ENCODE measurements at regions not wholly inside any gene's neighbourhood (a gene's known extent, or its start where the extent isn't known, plus 50 kb on each side); places are given as distances from the start of the nearest gene placed in this dataset.
"Not testable (repeated sequence)": the region's sequence is repeated elsewhere in the genome, so short reads cannot be mapped to it uniquely, and the experiment has no call there.

- H3K79me2 ChIP-seq (ENCODE audit: low read length), result no peaks in the 10 kb centered on the region
- H3K4me3 ChIP-seq (ENCODE audit: low read length), result no peak overlapping the region
- no peak overlapping the region for H3K4me2 ChIP-seq (ENCODE audit: low read length)
- H3K27ac ChIP-seq (ENCODE audit: low read length), result no peak overlapping the region
- H3K9ac ChIP-seq (ENCODE audit: low read length), result no peak overlapping the region
- H2AFZ ChIP-seq (ENCODE audit: low read depth, low read length), result no peak overlapping the region
- no peaks in the 10 kb centered on the region for H3K36me3 ChIP-seq (replicated peaks; ENCODE audit: low read depth, low read length)
- H3K4me1 ChIP-seq (ENCODE audit: low read length), result no peaks in the 10 kb centered on the region
- H3K27me3 ChIP-seq (ENCODE audit: low read depth, low read length), result no peaks in the 10 kb centered on the region
- no peaks in the 10 kb centered on the region for H3K9me3 ChIP-seq (ENCODE audit: insufficient read depth, low read length)
- H4K20me1 ChIP-seq (ENCODE audit: insufficient read depth, low read length), result no peaks in the 10 kb centered on the region
- no peak for TF ChIP-seq EZH2phosphoT487 (IDR thresholded peaks at IDR 0.05; ENCODE audit: low read depth)
- TF ChIP-seq, protein P1, sequence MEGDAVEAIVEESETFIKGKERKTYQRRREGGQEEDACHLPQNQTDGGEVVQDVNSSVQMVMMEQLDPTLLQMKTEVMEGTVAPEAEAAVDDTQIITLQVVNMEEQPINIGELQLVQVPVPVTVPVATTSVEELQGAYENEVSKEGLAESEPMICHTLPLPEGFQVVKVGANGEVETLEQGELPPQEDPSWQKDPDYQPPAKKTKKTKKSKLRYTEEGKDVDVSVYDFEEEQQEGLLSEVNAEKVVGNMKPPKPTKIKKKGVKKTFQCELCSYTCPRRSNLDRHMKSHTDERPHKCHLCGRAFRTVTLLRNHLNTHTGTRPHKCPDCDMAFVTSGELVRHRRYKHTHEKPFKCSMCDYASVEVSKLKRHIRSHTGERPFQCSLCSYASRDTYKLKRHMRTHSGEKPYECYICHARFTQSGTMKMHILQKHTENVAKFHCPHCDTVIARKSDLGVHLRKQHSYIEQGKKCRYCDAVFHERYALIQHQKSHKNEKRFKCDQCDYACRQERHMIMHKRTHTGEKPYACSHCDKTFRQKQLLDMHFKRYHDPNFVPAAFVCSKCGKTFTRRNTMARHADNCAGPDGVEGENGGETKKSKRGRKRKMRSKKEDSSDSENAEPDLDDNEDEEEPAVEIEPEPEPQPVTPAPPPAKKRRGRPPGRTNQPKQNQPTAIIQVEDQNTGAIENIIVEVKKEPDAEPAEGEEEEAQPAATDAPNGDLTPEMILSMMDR (IDR thresholded peaks at IDR 0.05; ENCODE audit: low read depth, low read length), result no peak
These were observed 886.7 kb downstream of the TBC1D32 start for GRCh38 chr6:120447605-120448004.

DNA sequence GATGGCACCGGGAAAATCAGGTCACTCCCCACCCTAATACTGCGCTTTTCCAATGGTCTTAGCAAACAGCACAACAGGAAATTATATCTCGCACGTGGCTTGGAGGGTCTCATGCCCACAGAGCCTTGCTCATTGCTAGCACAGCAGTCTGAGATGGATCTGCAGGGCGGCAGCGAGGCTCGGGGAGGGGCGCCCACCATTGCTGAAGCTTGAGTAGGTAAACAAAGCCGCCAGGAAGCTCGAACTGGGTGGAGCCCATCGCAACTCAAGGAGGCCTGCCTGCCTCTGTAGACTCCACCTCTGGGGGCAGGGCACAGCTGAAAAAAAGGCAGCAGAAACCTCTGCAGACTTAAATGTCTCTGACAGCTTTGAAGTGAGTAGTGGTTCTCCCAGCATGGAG is 901.4 kb downstream of the TBC1D32 start:
- not testable (repeated sequence) for H3K36me3 ChIP-seq (replicated peaks; ENCODE audit: low read depth, low read length); H2AFZ ChIP-seq (ENCODE audit: low read depth, low read length); H3K9ac ChIP-seq (ENCODE audit: low read length); H3K9me3 ChIP-seq (ENCODE audit: insufficient read depth, low read length); H3K27me3 ChIP-seq (ENCODE audit: low read depth, low read length); H4K20me1 ChIP-seq (ENCODE audit: insufficient read depth, low read length); H3K4me2 ChIP-seq (ENCODE audit: low read length); H3K4me3 ChIP-seq (ENCODE audit: low read length); H3K27ac ChIP-seq (ENCODE audit: low read length); H3K4me1 ChIP-seq (ENCODE audit: low read length); H3K79me2 ChIP-seq (ENCODE audit: low read length)

- H3K4me1 ChIP-seq (ENCODE audit: low read length), result no peaks in the 10 kb centered on the region
- H3K9me3 ChIP-seq (ENCODE audit: insufficient read depth, low read length), result no peaks in the 10 kb centered on the region
- no peaks in the 10 kb centered on the region for H4K20me1 ChIP-seq (ENCODE audit: insufficient read depth, low read length)
- no peak overlapping the region for H2AFZ ChIP-seq (ENCODE audit: low read depth, low read length)
- no peak overlapping the region for H3K4me2 ChIP-seq (ENCODE audit: low read length)
- no peak overlapping the region for H3K9ac ChIP-seq (ENCODE audit: low read length)
- no peaks in the 10 kb centered on the region for H3K36me3 ChIP-seq (replicated peaks; ENCODE audit: low read depth, low read length)
- H3K4me3 ChIP-seq (ENCODE audit: low read length), result no peak overlapping the region
- H3K27ac ChIP-seq (ENCODE audit: low read length), result no peak overlapping the region
- no peaks in the 10 kb centered on the region for H3K27me3 ChIP-seq (ENCODE audit: low read depth, low read length)
- H3K79me2 ChIP-seq (ENCODE audit: low read length), result no peaks in the 10 kb centered on the region
- TF ChIP-seq EZH2phosphoT487 (IDR thresholded peaks at IDR 0.05; ENCODE audit: low read depth), result no peak
- TF ChIP-seq, protein P1 (IDR thresholded peaks at IDR 0.05; ENCODE audit: low read depth, low read length), result no peak
These were observed 902.4 kb downstream of the TBC1D32 start for GRCh38 chr6:120431841-120432240.

DNA sequence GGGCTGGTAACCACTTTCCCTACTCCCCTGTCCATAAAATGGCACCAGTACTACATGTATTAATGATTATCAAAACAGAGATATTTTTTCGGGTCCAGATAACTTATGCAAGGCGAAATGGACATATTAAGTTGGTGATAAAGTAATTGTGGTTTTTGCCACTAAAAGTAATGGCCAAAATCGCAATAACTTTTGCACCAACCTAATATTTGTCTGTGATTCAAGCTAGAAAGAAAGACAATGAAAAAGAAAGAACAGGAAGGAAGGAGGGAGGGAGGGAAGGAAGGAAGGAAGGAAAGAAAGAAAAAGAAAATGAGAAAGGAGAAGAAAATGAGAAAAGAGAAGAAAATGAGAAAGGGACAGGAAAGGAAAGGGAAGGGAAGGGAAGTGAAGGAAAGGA is 922.9 kb downstream of the TBC1D32 start:
- H3K4me2 ChIP-seq (ENCODE audit: low read length), result no peak overlapping the region
- H3K79me2 ChIP-seq (ENCODE audit: low read length), result no peaks in the 10 kb centered on the region
- no peak overlapping the region for H3K9ac ChIP-seq (ENCODE audit: low read length)
- H3K27me3 ChIP-seq (ENCODE audit: low read depth, low read length), result no peaks in the 10 kb centered on the region
- H3K4me3 ChIP-seq (ENCODE audit: low read length), result no peak overlapping the region
- no peaks in the 10 kb centered on the region for H3K4me1 ChIP-seq (ENCODE audit: low read length)
- no peaks in the 10 kb centered on the region for H3K9me3 ChIP-seq (ENCODE audit: insufficient read depth, low read length)
- TF ChIP-seq, protein P1 (IDR thresholded peaks at IDR 0.05; ENCODE audit: low read depth, low read length), result no peak
- no peak for TF ChIP-seq EZH2phosphoT487 (IDR thresholded peaks at IDR 0.05; ENCODE audit: low read depth)
- no peaks in the 10 kb centered on the region for H3K36me3 ChIP-seq (replicated peaks; ENCODE audit: low read depth, low read length)
- no peak overlapping the region for H3K27ac ChIP-seq (ENCODE audit: low read length)
- no peak overlapping the region for H2AFZ ChIP-seq (ENCODE audit: low read depth, low read length)
- no peaks in the 10 kb centered on the region for H4K20me1 ChIP-seq (ENCODE audit: insufficient read depth, low read length)

DNA sequence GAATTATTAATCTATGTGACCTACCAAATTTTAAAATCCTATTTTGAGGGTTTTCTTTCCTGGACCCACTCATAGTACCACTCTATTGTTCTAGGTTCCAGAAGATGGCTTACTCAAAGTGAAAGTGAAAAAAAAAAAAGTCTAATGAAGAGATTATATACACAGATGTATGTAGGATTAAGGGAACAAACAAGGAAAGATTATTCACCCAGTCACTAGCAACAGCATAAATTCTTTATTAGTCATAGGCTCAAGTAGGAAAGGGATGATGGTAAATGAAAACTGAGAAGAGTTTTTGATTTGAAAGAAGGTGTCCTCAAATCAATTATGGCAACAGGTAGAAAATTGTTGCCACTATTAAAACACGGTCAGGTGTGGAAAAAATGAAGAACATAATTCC is 923.7 kb downstream of the TBC1D32 start:
- no peaks in the 10 kb centered on the region for H3K27me3 ChIP-seq (ENCODE audit: low read depth, low read length)
- no peaks in the 10 kb centered on the region for H3K79me2 ChIP-seq (ENCODE audit: low read length)
- no peak overlapping the region for H3K4me3 ChIP-seq (ENCODE audit: low read length)
- TF ChIP-seq EZH2phosphoT487 (IDR thresholded peaks at IDR 0.05; ENCODE audit: low read depth), result no peak
- TF ChIP-seq, protein P1 (IDR thresholded peaks at IDR 0.05; ENCODE audit: low read depth, low read length), result no peak
- H3K4me1 ChIP-seq (ENCODE audit: low read length), result no peaks in the 10 kb centered on the region
- no peak overlapping the region for H3K4me2 ChIP-seq (ENCODE audit: low read length)
- H3K9ac ChIP-seq (ENCODE audit: low read length), result no peak overlapping the region
- no peak overlapping the region for H3K27ac ChIP-seq (ENCODE audit: low read length)
- H3K9me3 ChIP-seq (ENCODE audit: insufficient read depth, low read length), result no peaks in the 10 kb centered on the region
- H2AFZ ChIP-seq (ENCODE audit: low read depth, low read length), result no peak overlapping the region
- no peaks in the 10 kb centered on the region for H4K20me1 ChIP-seq (ENCODE audit: insufficient read depth, low read length)
- H3K36me3 ChIP-seq (replicated peaks; ENCODE audit: low read depth, low read length), result no peaks in the 10 kb centered on the region
